GM19035 (cell line): ENCODE measurements at regions not wholly inside any gene's neighbourhood (a gene's known extent, or its start where the extent isn't known, plus 50 kb on each side); places are given as distances from the start of the nearest gene placed in this dataset.
A peak's percentile ranks its signal among the peaks of the same experiment; 100 is the strongest.

Experiments used
- ATAC-seq: cut with Tn5 transposase; IDR thresholded peaks from one replicate; pipeline ENCODE4 v1.9.1; 2021; ENCODE audit not compliant: unreplicated experiment

DNA sequence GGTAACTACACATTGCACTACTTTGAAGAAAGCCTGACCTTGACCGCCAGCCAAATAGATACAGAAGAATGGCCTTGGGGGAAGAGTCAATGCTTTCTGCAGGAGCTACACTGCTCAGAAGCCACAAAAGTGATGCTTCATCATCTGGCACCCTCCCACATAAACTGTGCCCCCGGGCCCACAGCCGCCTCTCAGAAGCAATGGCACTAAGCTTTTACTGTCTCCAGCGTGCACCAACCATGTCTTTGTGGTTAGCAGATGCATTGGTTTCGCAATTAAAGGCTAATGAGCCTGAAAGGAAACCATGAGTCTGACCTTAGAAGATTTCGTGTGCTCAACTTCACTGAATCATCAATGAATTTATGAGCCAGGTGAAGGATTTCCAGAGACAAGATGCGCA, 209.4 kb upstream of the TRIB2 start:
- peak; percentile 81 for ATAC-seq

GRCh38 chr2:12510070-12510469, 206.7 kb upstream of the TRIB2 start:
- no peak for ATAC-seq

DNA sequence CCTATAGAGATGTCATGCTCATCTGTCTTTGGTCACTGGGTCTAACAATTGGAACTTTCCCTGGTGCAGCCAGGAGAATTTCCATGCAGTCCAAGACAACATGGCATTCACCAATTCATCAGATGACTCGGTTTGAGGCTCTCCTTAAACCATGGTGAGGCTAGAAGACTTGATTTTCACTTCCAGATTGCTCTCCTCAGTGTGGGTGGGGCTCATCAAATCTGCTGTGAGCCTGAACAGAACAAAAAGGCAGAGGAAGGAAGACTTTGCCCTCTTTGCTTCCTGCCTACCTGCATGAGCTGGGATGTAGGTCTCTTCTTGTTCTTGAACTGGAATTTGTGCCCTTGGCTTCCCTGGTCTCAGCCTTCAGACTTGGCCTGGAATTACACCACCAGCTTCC, 203.4 kb upstream of the TRIB2 start:
- ATAC-seq = no peak

DNA sequence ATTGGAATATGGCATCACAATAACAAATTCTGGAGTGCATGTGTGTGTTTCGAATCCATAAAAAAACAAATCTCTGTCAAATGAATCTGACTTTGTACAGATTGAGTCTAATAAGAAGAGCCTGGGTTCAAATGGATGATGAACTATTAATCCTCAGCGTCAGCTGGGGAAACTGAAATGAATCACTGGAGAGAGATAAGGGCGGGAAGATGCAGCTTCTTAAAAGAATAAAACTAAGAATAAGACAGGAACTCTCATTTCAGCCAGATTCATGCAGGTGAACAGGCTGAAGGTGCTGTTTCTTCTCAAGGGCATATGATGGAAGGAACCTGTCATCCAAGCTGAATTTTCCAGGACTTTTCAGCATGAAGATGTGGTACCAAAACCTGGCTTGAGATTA, 202.6 kb upstream of the TRIB2 start:
- ATAC-seq = no peak

DNA sequence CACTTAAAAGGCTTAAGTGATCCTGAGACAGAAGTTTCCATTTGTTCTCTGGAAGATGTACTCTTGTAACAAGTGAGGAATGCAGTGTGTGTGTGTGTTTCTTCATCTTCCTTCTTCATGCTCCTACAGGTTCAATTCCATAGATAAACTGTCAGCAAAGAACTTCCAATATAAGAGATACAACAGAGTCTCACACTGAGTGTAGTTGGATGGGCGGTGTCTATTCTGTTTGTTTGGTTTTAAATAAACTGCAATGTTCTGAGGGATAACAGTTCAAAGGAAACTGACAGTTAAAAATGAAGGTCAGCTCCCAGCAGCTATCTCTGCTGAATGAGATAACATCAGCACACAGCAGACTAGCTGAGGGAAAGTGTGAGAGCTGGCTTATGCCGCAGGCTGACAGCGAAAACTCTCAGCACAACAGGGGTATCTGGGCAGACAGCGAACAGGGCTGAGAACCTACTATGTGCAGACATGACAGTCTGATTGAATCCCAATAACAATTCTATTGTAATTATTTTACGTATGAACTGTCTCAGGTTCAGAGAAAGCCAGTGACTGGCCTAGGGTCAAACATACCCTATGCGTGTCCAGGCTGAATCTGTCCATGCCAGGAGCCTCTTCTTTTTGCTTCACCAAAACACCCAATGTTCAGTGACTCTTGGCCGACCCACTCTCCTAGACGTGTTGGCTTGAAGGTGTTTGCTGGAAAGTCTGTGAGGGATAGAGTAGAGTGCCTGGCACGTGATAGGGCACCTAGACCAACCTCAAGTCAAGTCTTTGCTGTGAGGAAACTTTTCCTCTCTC, 201.9 kb upstream of the TRIB2 start:
- no peak for ATAC-seq

- no peak for ATAC-seq
These were observed 200.9 kb upstream of the TRIB2 start for GRCh38 chr2:12515871-12516270.

GRCh38 chr2:12533337-12534005, 183.3 kb upstream of the TRIB2 start:
- no peak for ATAC-seq

- no peak for ATAC-seq
These were observed 182.0 kb upstream of the TRIB2 start for GRCh38 chr2:12534646-12535263.

DNA sequence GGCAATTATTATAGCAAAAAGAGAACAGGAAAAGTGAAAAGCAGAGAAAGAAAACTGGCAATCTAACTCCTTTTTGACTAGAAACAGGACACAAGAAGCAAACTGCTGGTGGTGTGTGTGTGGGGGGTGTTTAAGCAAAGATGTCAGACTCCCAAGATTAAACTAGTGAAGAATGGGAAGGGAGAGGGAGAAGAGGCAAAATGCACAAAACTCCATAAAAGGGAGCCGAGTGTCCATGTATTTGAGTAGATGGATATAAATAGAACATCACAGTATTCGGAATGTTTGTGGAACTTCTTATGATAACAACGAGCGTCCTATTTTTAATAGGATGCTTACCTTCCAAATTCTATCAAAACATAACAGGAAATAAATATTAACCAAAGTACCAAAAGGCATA, 179.8 kb upstream of the TRIB2 start:
- no peak for ATAC-seq

DNA sequence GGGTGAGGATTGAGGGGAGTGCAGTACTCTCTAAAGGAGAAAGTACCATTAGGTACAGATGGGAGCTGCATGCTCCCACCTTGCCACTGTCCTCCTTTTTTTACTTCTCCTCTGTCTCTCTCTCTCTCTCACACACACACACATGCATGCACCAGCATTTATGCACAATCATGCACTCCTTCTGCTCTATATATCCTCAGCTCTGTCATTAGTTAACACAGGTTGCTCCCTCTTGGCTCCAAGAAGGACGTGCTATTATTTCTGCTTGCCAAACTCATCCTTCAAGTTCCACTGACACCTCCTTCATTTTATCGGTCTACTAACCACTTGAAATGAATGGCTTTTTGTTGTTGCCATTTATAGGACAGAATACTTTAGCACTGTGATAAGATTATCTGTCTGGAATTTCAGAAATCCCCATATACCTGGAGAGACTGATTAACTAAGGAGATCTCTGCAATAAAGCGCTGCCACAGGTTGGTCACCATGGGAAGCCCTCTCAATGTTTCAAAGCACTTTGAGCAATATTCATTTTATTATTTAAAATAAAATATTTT, 178.5 kb upstream of the TRIB2 start:
- no peak for ATAC-seq

- ATAC-seq = no peak
These were observed 177.4 kb upstream of the TRIB2 start for GRCh38 chr2:12539336-12539735.

- no peak for ATAC-seq
These were observed 176.8 kb upstream of the TRIB2 start for GRCh38 chr2:12539776-12540562.

- ATAC-seq = peak; percentile 13
These were observed 173.4 kb upstream of the TRIB2 start for GRCh38 chr2:12543076-12543977.

DNA sequence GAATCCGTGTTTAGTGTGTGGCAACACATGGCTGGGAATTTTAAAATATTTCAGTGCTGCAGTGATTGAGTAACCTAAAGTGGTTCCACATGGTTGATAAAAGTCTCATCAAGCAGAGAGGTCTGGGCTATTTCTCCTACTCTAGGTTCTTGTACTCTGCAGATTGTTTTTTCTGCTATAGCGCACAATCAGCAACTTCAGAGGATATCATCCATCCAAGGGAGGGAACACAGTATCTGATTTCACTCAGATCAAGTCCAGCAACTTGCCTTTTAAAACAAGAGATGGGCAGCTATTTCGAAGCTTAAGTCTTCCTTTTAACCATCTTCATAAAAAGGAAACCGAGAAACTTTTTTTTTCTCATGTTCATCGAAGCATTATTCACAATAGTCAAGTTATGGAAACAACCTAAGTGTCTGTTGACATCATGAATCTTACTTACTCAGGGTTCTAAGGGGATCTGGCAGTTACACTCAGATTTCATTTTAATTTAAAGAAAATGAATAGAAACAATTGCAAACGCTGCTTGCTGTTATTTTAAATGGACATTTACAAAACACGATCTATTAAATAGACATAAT, 172.7 kb upstream of the TRIB2 start:
- peak; percentile 81 for ATAC-seq

GRCh38 chr2:12547566-12548170, 169.1 kb upstream of the TRIB2 start:
- no peak for ATAC-seq

DNA sequence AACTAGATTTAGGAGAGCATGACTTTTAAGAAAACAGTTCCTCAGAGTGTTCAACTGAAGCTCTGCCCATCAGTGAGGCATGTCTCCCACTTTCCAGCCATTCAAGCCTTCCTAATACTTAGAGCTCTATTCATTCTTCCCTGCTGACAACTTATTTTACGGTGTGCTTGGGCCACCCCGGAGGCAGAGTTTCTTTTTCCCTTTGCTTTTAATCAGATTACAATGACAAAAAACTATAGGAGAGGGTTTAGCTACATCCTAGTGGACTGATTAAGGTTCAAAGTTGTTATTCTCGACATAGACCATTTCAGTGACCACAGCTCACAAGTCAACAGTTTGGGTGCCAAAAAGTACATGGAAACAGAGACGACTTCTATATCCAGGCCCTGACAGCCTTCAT, 167.8 kb upstream of the TRIB2 start:
- ATAC-seq = no peak

DNA sequence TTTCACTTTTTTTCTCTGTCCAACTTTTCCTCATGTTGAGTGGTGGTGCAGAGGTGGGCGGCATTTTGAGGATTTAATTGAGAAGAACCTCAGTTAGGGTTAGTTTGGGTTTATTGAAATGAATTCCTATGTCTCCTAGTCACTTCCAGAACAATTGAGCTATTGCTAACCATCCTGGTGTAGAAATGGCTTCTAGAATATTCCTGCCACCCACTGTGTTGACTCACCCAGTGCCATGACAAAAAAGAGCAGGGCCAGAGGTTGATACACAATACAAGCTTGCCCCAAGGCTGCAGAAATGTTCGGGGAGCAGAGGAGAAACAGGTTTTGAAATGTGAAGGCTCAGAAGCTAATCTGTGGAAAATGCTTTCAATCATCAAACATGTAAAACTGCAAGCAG, 167.1 kb upstream of the TRIB2 start:
- ATAC-seq = no peak

DNA sequence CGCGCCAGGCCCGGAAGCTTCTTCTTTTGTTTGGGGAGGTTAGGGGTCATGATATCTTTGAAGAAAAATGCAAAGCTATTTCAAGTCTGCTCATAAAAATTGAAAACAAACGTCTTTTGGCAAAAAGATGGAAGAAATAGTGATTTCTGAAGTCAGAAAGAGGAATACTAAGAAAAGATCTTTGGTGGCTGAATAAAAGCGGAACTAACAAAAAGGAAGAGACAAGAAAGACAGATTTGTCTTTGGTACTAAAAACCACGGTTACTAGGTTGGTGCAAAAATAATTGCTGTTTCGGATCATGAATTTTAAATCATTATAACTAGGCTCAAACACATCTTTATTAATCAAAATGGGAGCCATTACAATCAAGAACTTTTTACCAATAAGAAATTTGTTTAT, 164.6 kb upstream of the TRIB2 start:
- ATAC-seq = no peak
